ENCODE measurements at regions not wholly inside any gene's neighbourhood (a gene's known extent, or its start where the extent isn't known, plus 50 kb on each side); places are given as distances from the start of the nearest gene placed in this dataset.

DNA sequence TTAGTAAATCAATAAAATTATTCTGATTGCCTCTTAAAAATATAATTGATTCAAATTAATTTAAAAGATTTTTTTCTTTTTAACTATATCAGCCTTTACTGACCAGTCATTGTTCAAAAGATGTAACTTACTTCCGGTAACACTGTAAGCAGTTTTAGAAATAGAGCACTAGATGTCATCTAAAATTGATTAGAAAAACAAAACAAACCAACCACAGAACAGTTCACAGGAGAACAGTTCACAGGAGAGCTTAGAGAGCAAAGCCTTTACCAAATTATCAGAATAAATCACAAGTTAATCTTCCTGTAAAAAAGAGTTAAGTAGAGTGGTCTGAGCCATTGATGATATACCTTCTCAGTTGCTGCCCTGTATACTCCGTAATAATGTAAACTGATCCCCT, 133.3 kb upstream of the DGKB start (continued):
- no peak for TF ChIP-seq SIX5 (IDR thresholded peaks at IDR 0.05; ENCODE audit: low read depth, low read length)
- no peak for TF ChIP-seq HDAC6 (IDR thresholded peaks at IDR 0.05; ENCODE audit: low read depth, low read length)
- TF ChIP-seq, protein P1, sequence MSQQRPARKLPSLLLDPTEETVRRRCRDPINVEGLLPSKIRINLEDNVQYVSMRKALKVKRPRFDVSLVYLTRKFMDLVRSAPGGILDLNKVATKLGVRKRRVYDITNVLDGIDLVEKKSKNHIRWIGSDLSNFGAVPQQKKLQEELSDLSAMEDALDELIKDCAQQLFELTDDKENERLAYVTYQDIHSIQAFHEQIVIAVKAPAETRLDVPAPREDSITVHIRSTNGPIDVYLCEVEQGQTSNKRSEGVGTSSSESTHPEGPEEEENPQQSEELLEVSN (IDR thresholded peaks at IDR 0.05): no peak
- TF ChIP-seq JUND (IDR thresholded peaks at IDR 0.05; ENCODE audit: low read length): no peak
- TF ChIP-seq HDAC2 (IDR thresholded peaks at IDR 0.05; ENCODE audit: borderline replicate concordance in 1 of 2, low read depth in 2 of 2, low read length in 2 of 2): no peak
- TF ChIP-seq TCF12 (IDR thresholded peaks at IDR 0.05; ENCODE audit: low read depth, low read length): no peak
- no peak for TF ChIP-seq RXRA (IDR thresholded peaks at IDR 0.05; ENCODE audit: insufficient read depth, low read depth, low read length)
- no peak for TF ChIP-seq SAP30 (IDR thresholded peaks at IDR 0.05; ENCODE audit: insufficient read depth, insufficient replicate concordance, low read length)
- TF ChIP-seq MAFK (IDR thresholded peaks at IDR 0.05; ENCODE audit: low read depth, low read length): no peak
- no peak for TF ChIP-seq SP4 (IDR thresholded peaks at IDR 0.05; ENCODE audit: low read length)
